MM.1S (cell line): ENCODE measurements at regions not wholly inside any gene's neighbourhood (a gene's known extent, or its start where the extent isn't known, plus 50 kb on each side); places are given as distances from the start of the nearest gene placed in this dataset.
"Not testable (repeated sequence)": the region's sequence is repeated elsewhere in the genome, so short reads cannot be mapped to it uniquely, and the experiment has no call there.

Source experiments
- DNase-seq: peaks from one replicate; pipeline ENCODE4 v3.0.0-alpha.2; 2015
- H2AFZ ChIP-seq: fragments of 300-600 bp; sonication (generic); 2 replicates; pipeline ENCODE4 v1.6.0; 2016; ENCODE audit warnings: antibody characterized with exemption, low read length
- H3F3A ChIP-seq: fragments of 300-600 bp; sonication (generic); 2 replicates; pipeline ENCODE4 v1.6.1; 2016; ENCODE audit warnings: mild to moderate bottlenecking, antibody characterized with exemption, low read length, moderate library complexity, mixed read lengths; ENCODE audit not compliant: insufficient read depth
- H3K27ac ChIP-seq: fragments of 300-600 bp; sonication (generic); 2 replicates; pipeline ENCODE4 v1.5.1; 2016; ENCODE audit warnings: mild to moderate bottlenecking, low read length
- H3K27me3 ChIP-seq: fragments of 300-600 bp; sonication (generic); replicated peaks from 2 replicates; pipeline ENCODE4 v1.6.0; 2016; ENCODE audit warnings: low read length; ENCODE audit not compliant: insufficient read depth
- H3K36me3 ChIP-seq: fragments of 300-600 bp; sonication (generic); replicated peaks from 2 replicates; pipeline ENCODE4 v1.6.1; 2016; ENCODE audit warnings: mild to moderate bottlenecking, low read length, mixed read lengths; ENCODE audit not compliant: insufficient read depth
- H3K4me1 ChIP-seq: fragments of 300-600 bp; sonication (generic); 2 replicates; pipeline ENCODE4 v1.6.1; 2016; ENCODE audit warnings: low read length, mixed read lengths
- H3K4me2 ChIP-seq: fragments of 300-600 bp; sonication (generic); 2 replicates; pipeline ENCODE4 v1.6.0; 2016; ENCODE audit warnings: low read depth, low read length
- H3K4me3 ChIP-seq: fragments of 300-600 bp; sonication (generic); 2 replicates; pipeline ENCODE4 v1.5.1; 2016; ENCODE audit warnings: low read length, mixed read lengths
- H3K79me2 ChIP-seq: fragments of 300-600 bp; sonication (generic); 2 replicates; pipeline ENCODE4 v1.6.1; 2016; ENCODE audit warnings: mixed run types, low read length, mixed read lengths
- H3K9ac ChIP-seq: fragments of 300-600 bp; sonication (generic); 2 replicates; pipeline ENCODE4 v1.6.1; 2016; ENCODE audit warnings: low read length, mixed read lengths
- H3K9me2 ChIP-seq: fragments of 300-600 bp; sonication (generic); replicated peaks from 2 replicates; pipeline ENCODE4 v1.6.1; 2016; ENCODE audit warnings: mild to moderate bottlenecking, low read length, mixed read lengths; ENCODE audit not compliant: insufficient read depth
- H3K9me3 ChIP-seq: fragments of 300-600 bp; sonication (generic); replicated peaks from 2 replicates; pipeline ENCODE4 v1.6.1; 2016; ENCODE audit warnings: mild to moderate bottlenecking, low read length, mixed read lengths; ENCODE audit not compliant: insufficient read depth
- H4K20me1 ChIP-seq: fragments of 300-600 bp; sonication (generic); 2 replicates; pipeline ENCODE4 v1.6.1; 2016; ENCODE audit warnings: mild to moderate bottlenecking, low read length, moderate library complexity, mixed read lengths; ENCODE audit not compliant: insufficient read depth
- CTCF ChIP-seq: fragments of 300-600 bp; sonication (generic); IDR thresholded peaks from 2 replicates; pipeline ENCODE4 v1.5.1; 2016; ENCODE audit warnings: antibody characterized with exemption, low read length, mixed read lengths
- EZH2 ChIP-seq: fragments of 300-600 bp; sonication (generic); optimal IDR thresholded peaks from 2 replicates; pipeline ENCODE3; 2017; ENCODE audit warnings: low read depth, mild to moderate bottlenecking, antibody characterized with exemption, low read length, mixed read lengths
- EZH2phosphoT487 ChIP-seq: fragments of 300-600 bp; sonication (generic); IDR thresholded peaks from 2 replicates; pipeline ENCODE4 v1.6.1; 2018; ENCODE audit warnings: antibody characterized with exemption, low read length

- Histone ChIP-seq H3K9ac (no peak overlapping the region), H3K9me3 (no peaks in the 10 kb centered on the region), H3F3A (no peaks in the 10 kb centered on the region), H3K4me3 (no peak overlapping the region), H3K27me3 (no peaks in the 10 kb centered on the region; the same call in 1 of the 2 replicates), H4K20me1 (no peaks in the 10 kb centered on the region), H2AFZ (no peak overlapping the region), H3K27ac (no peak overlapping the region), H3K9me2 (no peaks in the 10 kb centered on the region), H3K36me3 (no peaks in the 10 kb centered on the region), H3K79me2 (no peaks in the 10 kb centered on the region), H3K4me1 (no peaks in the 10 kb centered on the region), H3K4me2 (no peak overlapping the region)
- DNase-seq = no peak
- TF ChIP-seq EZH2 = no peak
- no peak for TF ChIP-seq EZH2phosphoT487
- no peak for TF ChIP-seq CTCF
Observed at GRCh38 chr10:125256026-125256425, 95.7 kb upstream of the CTBP2 start.

DNA sequence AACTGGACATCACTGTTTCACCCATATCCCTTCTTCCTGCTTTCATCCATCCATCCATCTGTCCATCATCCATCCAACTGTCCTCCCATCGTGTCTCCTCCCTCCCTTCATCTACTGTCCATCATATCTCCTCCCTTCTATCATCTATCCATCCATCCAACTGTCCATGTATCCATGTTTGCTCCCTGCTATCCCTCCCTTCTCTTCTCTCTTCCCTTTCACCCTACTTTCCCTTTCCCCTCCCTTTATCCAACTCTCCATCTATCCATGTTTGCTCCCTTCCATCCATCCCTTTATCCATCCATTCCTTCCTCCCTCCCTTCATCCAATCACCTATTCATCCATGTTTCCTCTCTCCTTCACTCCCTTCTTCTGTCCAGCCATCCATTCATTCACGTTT, 92.6 kb upstream of the CTBP2 start:
- no peak overlapping the region for H3K4me3 ChIP-seq
- TF ChIP-seq EZH2 = no peak
- TF ChIP-seq EZH2phosphoT487 = no peak
- TF ChIP-seq CTCF = no peak
- H3K9me3 ChIP-seq = no peaks in the 10 kb centered on the region
- no peaks in the 10 kb centered on the region for H3K36me3 ChIP-seq
- H4K20me1 ChIP-seq = no peaks in the 10 kb centered on the region
- no peak overlapping the region for H3K4me2 ChIP-seq
- H3K27me3 ChIP-seq = no peaks in the 10 kb centered on the region
- H2AFZ ChIP-seq = no peak overlapping the region
- no peak overlapping the region for H3K9ac ChIP-seq
- no peaks in the 10 kb centered on the region for H3F3A ChIP-seq
- no peak for DNase-seq
- H3K79me2 ChIP-seq = no peaks in the 10 kb centered on the region
- no peaks in the 10 kb centered on the region for H3K4me1 ChIP-seq
- H3K9me2 ChIP-seq = no peaks in the 10 kb centered on the region
- no peak overlapping the region for H3K27ac ChIP-seq

- H3K9ac ChIP-seq, H3K4me1 ChIP-seq, H2AFZ ChIP-seq: not testable (repeated sequence)
Observed at GRCh38 chr10:125250834-125251233, 90.5 kb upstream of the CTBP2 start.

GRCh38 chr10:125249948-125250347, 89.6 kb upstream of the CTBP2 start:
- Histone ChIP-seq H3F3A (no peaks in the 10 kb centered on the region), H4K20me1 (no peaks in the 10 kb centered on the region), H3K27me3 (0 out of 2 replicates have a peak, but pooled peaks cover 6% of the 10 kb centered on the region), H2AFZ (no peak overlapping the region), H3K9me2 (no peaks in the 10 kb centered on the region), H3K4me3 (no peak overlapping the region), H3K79me2 (no peaks in the 10 kb centered on the region), H3K36me3 (no peaks in the 10 kb centered on the region), H3K27ac (no peak overlapping the region), H3K9ac (no peak overlapping the region), H3K9me3 (no peaks in the 10 kb centered on the region), H3K4me2 (no peak overlapping the region), H3K4me1 (no peaks in the 10 kb centered on the region)
- no peak for TF ChIP-seq CTCF
- TF ChIP-seq EZH2phosphoT487 = no peak
- no peak for TF ChIP-seq EZH2
- DNase-seq = no peak

More at GRCh38 chr10:125250834-125251233, 90.5 kb upstream of the CTBP2 start:
- H3K79me2 ChIP-seq, H3K27ac ChIP-seq, H3K4me3 ChIP-seq, H3K36me3 ChIP-seq, DNase-seq, H4K20me1 ChIP-seq, H3K9me3 ChIP-seq, H3K27me3 ChIP-seq, H3F3A ChIP-seq, H3K9me2 ChIP-seq, H3K4me2 ChIP-seq: not testable (repeated sequence)
